Stimulated activated CD4-positive, alpha-beta T cell treated with anti-CD3 and anti-CD28 coated beads, TNF-alpha, amount 100 ng/mL, for 48 hours (primary cell): ENCODE measurements at regions not wholly inside any gene's neighbourhood (a gene's known extent, or its start where the extent isn't known, plus 50 kb on each side); places are given as distances from the start of the nearest gene placed in this dataset.

ENCODE experiments used
- DNase-seq, 3 donors: peaks; one replicate each; pipeline ENCODE4 v3.0.0-alpha.2; 2020; ENCODE audit warnings: low read depth in 3 of 3

- no peak for DNase-seq
Observed at GRCh38 chr4:115803825-115804224, 690.4 kb upstream of the NDST4 start.

GRCh38 chr4:115790812-115791211, 677.4 kb upstream of the NDST4 start:
- no peak for DNase-seq

- no peak for DNase-seq
Observed at GRCh38 chr4:115781528-115782146, 668.2 kb upstream of the NDST4 start.

- DNase-seq = no peak
Observed at GRCh38 chr4:115780835-115781234, 667.4 kb upstream of the NDST4 start.

GRCh38 chr4:115780268-115780667, 666.8 kb upstream of the NDST4 start:
- no peak for DNase-seq

GRCh38 chr4:115770046-115770543, 656.7 kb upstream of the NDST4 start:
- no peak for DNase-seq

GRCh38 chr4:115769396-115769795, 656.0 kb upstream of the NDST4 start:
- DNase-seq = no peak

GRCh38 chr4:115763051-115763450, 649.6 kb upstream of the NDST4 start:
- DNase-seq = no peak

GRCh38 chr4:115759231-115759630, 645.8 kb upstream of the NDST4 start:
- no peak for DNase-seq

- DNase-seq = no peak
Observed at GRCh38 chr4:115749404-115749803, 636.0 kb upstream of the NDST4 start.

- no peak for DNase-seq
Observed at GRCh38 chr4:115740806-115741205, 627.4 kb upstream of the NDST4 start.

- no peak for DNase-seq
Observed at GRCh38 chr4:115729739-115730266, 616.4 kb upstream of the NDST4 start.

GRCh38 chr4:115723621-115724020, 610.2 kb upstream of the NDST4 start:
- DNase-seq = no peak

GRCh38 chr4:115720611-115721010, 607.2 kb upstream of the NDST4 start:
- DNase-seq = no peak

- DNase-seq = no peak
Observed at GRCh38 chr4:115711575-115711974, 598.2 kb upstream of the NDST4 start.

GRCh38 chr4:115688961-115689360, 575.5 kb upstream of the NDST4 start:
- DNase-seq = no peak

GRCh38 chr4:115687052-115687755, 573.8 kb upstream of the NDST4 start:
- DNase-seq = no peak

- no peak for DNase-seq
Observed at GRCh38 chr4:115678425-115678941, 565.1 kb upstream of the NDST4 start.

- no peak for DNase-seq
Observed at GRCh38 chr4:115675719-115676118, 562.3 kb upstream of the NDST4 start.

- no peak for DNase-seq
Observed at GRCh38 chr4:115674485-115674884, 561.1 kb upstream of the NDST4 start.

- DNase-seq = no peak
Observed at GRCh38 chr4:115671581-115671980, 558.2 kb upstream of the NDST4 start.

GRCh38 chr4:115670930-115671329, 557.5 kb upstream of the NDST4 start:
- no peak for DNase-seq

- no peak for DNase-seq
Observed at GRCh38 chr4:115668396-115668795, 555.0 kb upstream of the NDST4 start.
